NT2/D1 (cell line): ENCODE measurements at regions not wholly inside any gene's neighbourhood (a gene's known extent, or its start where the extent isn't known, plus 50 kb on each side); places are given as distances from the start of the nearest gene placed in this dataset.
A peak's percentile ranks its signal among the peaks of the same experiment; 100 is the strongest.

Source experiments
- DNase-seq: peaks from one replicate; pipeline ENCODE4 v3.0.0-alpha.2; 2011; ENCODE audit warnings: low read depth, low spot score
- H3K27me3 ChIP-seq: 2 replicates; pipeline ENCODE4 v1.6.0; 2011; ENCODE audit warnings: mild to moderate bottlenecking; ENCODE audit not compliant: insufficient read length, insufficient read depth
- H3K36me3 ChIP-seq: 2 replicates; pipeline ENCODE4 v1.6.1; 2011; ENCODE audit warnings: mild to moderate bottlenecking, low read length, mixed read lengths; ENCODE audit not compliant: insufficient read depth, insufficient read length
- H3K4me1 ChIP-seq: 2 replicates; pipeline ENCODE4 v1.5.1; 2011; ENCODE audit not compliant: insufficient read depth, insufficient read length
- H3K4me3 ChIP-seq: 2 replicates; pipeline ENCODE4 v1.5.1; 2011; ENCODE audit warnings: low read depth; ENCODE audit not compliant: insufficient read length
- H3K9ac ChIP-seq: 2 replicates; pipeline ENCODE4 v1.6.0; 2011; ENCODE audit warnings: low read depth; ENCODE audit not compliant: insufficient read length
- H3K9me3 ChIP-seq: 2 replicates; pipeline ENCODE4 v1.5.1; 2011; ENCODE audit warnings: mild to moderate bottlenecking, low read length; ENCODE audit not compliant: insufficient read depth
- SUZ12 ChIP-seq: IDR thresholded peaks from 2 replicates; pipeline ENCODE4 v1.6.1; 2011; ENCODE audit not compliant: insufficient read length, insufficient read depth; ENCODE audit errors: extremely low read depth
- YY1 ChIP-seq: IDR thresholded peaks from 2 replicates; pipeline ENCODE4 v1.6.1; 2011; ENCODE audit not compliant: insufficient read length, insufficient read depth
- ZNF274 ChIP-seq: IDR thresholded peaks from 2 replicates; pipeline ENCODE4 v1.6.1; 2011; ENCODE audit warnings: mild to moderate bottlenecking, low read depth, low read length

DNA sequence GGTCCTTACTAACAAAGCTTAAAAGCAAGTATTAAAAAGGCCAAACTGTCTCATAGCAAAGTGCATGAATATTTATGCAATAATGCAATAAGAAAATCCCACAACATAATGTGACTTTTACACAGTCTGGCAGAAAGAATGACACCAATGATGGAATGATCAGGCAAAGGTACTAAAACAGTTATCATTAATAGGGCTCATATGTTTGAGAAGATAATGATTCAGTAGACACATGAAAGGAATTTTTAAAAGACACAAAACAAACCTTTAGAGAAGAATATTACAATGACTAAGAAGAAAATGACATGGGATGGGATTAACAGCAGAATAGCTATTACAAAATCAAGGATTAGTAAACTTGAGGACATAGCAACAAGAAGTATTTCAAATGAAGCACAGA lies 1411.2 kb upstream of the TMEM132C start:
- TF ChIP-seq SUZ12: no peak
- no peak for TF ChIP-seq YY1
- no peak for TF ChIP-seq ZNF274
- H3K9me3 ChIP-seq: no peaks in the 10 kb centered on the region
- no peaks in the 10 kb centered on the region for H3K36me3 ChIP-seq
- no peaks in the 10 kb centered on the region for H3K27me3 ChIP-seq
- H3K4me3 ChIP-seq: no peak overlapping the region
- no peak for DNase-seq
- no peaks in the 10 kb centered on the region for H3K4me1 ChIP-seq
- H3K9ac ChIP-seq: no peak overlapping the region

DNA sequence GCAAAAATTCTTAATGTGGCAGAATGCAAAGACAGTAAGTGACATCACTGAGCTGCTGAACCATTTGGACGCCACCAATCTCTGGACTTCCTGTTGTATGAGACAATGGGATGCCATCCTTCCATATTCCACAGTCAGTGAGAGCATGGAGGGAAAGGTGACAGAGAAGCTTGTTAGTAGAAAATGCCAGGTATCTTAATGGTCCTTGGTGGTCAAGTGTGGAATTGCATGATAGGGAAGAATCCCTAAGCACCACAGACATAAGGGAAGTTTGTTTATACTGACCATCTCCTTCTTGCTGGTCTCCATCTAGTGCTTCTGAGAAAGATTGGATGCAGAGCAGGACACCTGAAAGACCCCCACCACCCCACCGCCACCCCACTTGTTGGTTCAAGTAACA lies 1410.0 kb upstream of the TMEM132C start:
- Histone ChIP-seq H3K4me3 (no peak overlapping the region), H3K27me3 (no peaks in the 10 kb centered on the region), H3K9ac (no peak overlapping the region), H3K36me3 (no peaks in the 10 kb centered on the region), H3K9me3 (no peaks in the 10 kb centered on the region), H3K4me1 (no peaks in the 10 kb centered on the region)
- TF ChIP-seq SUZ12: no peak
- TF ChIP-seq YY1: no peak
- TF ChIP-seq ZNF274: no peak
- no peak for DNase-seq

- Histone ChIP-seq H3K36me3 (no peaks in the 10 kb centered on the region), H3K9me3 (no peaks in the 10 kb centered on the region), H3K4me3 (no peak overlapping the region), H3K4me1 (no peaks in the 10 kb centered on the region), H3K27me3 (no peaks in the 10 kb centered on the region), H3K9ac (no peak overlapping the region)
- no peak for DNase-seq
- TF ChIP-seq ZNF274 (no peak), SUZ12 (no peak), YY1 (no peak)
Observed at GRCh38 chr12:126858560-126858959, 1408.4 kb upstream of the TMEM132C start.

- Histone ChIP-seq H3K9me3 (no peaks in the 10 kb centered on the region), H3K4me3 (no peak overlapping the region), H3K36me3 (no peaks in the 10 kb centered on the region), H3K27me3 (no peaks in the 10 kb centered on the region), H3K9ac (no peak overlapping the region), H3K4me1 (no peaks in the 10 kb centered on the region)
- no peak for DNase-seq
- TF ChIP-seq YY1 (no peak), ZNF274 (no peak), SUZ12 (no peak)
Observed at GRCh38 chr12:126860210-126860609, 1406.8 kb upstream of the TMEM132C start.

DNA sequence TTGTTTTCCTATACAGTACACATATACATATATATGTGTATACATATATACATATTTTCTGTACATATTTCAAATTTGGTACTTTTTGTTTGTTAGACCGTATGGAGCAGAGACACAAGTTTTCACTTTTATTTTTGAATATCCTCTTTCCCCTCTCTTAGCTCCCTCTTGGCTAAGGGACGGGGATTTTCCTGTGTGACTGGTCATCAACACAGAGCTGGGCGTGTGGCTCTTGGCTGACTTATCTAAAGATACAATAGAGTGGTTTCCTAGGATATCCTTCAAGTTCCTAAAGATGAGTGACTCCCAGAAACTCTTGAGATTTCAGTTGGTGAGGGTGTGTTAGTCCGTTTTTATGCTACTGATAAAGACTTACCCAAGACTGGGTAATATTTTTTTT lies 1404.5 kb upstream of the TMEM132C start:
- H3K4me3 ChIP-seq: no peak overlapping the region

GRCh38 chr12:126869644-126870043 lies 1397.3 kb upstream of the TMEM132C start:
- TF ChIP-seq ZNF274 (no peak), YY1 (no peak), SUZ12 (no peak)
- no peak overlapping the region for H3K9ac ChIP-seq

More for the DNA sequence above, 1404.5 kb upstream of the TMEM132C start:
- Histone ChIP-seq H3K36me3 (no peaks in the 10 kb centered on the region), H3K4me1 (no peaks in the 10 kb centered on the region), H3K9ac (no peak overlapping the region), H3K27me3 (no peaks in the 10 kb centered on the region), H3K9me3 (no peaks in the 10 kb centered on the region)
- TF ChIP-seq YY1 (no peak), ZNF274 (no peak), SUZ12 (no peak)
- no peak for DNase-seq

GRCh38 chr12:126873701-126874100 lies 1393.3 kb upstream of the TMEM132C start:
- no peaks in the 10 kb centered on the region for H3K9me3 ChIP-seq
- H3K36me3 ChIP-seq: no peaks in the 10 kb centered on the region
- no peak overlapping the region for H3K4me3 ChIP-seq
- H3K27me3 ChIP-seq: no peaks in the 10 kb centered on the region
- no peak overlapping the region for H3K9ac ChIP-seq
- no peaks in the 10 kb centered on the region for H3K4me1 ChIP-seq
- DNase-seq: no peak
- TF ChIP-seq SUZ12 (no peak), ZNF274 (no peak), YY1 (no peak)

More at GRCh38 chr12:126869644-126870043, 1397.3 kb upstream of the TMEM132C start:
- no peaks in the 10 kb centered on the region for H3K4me1 ChIP-seq
- no peak for DNase-seq
- no peak overlapping the region for H3K4me3 ChIP-seq
- no peaks in the 10 kb centered on the region for H3K27me3 ChIP-seq
- no peaks in the 10 kb centered on the region for H3K36me3 ChIP-seq
- H3K9me3 ChIP-seq: no peaks in the 10 kb centered on the region

DNA sequence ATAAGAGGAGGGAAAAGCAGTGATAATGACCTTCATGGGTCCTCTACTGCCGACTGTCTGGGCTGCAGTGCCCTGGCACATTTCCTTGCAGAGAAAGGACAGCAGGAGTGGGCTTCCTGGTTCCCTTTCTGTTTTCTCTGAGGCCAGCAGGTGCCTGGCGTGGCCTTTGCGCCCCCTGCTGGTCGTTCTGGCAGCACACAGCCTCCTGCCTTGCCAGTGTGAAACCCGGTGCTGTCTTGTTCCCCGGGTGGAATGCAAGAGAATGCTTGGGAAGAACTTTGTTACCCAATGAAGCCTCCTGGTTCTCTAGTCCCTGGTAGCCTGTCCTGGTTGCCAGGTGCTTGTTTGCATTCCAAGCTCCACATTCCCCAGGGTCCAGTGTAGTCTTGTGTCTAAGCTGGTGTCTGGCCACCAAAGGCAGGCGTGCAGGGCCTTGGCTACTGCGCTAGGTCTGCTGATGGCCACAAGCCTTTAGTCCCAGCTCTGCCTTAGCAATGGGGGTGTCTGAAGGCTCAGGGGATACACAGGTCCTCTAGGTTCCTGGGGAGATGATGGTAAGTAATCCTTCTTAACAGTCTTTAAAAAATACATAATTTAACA lies 1392.4 kb upstream of the TMEM132C start:
- peak; percentile 69 for DNase-seq
- Histone ChIP-seq H3K9ac (no peak overlapping the region), H3K4me3 (no peak overlapping the region), H3K9me3 (no peaks in the 10 kb centered on the region), H3K27me3 (no peaks in the 10 kb centered on the region), H3K36me3 (no peaks in the 10 kb centered on the region), H3K4me1 (no peaks in the 10 kb centered on the region)
- TF ChIP-seq SUZ12: no peak
- TF ChIP-seq YY1: no peak
- TF ChIP-seq ZNF274: no peak
